HEK293T (cell line): ENCODE measurements at regions not wholly inside any gene's neighbourhood (a gene's known extent, or its start where the extent isn't known, plus 50 kb on each side); places are given as distances from the start of the nearest gene placed in this dataset.
"Not testable (repeated sequence)": the region's sequence is repeated elsewhere in the genome, so short reads cannot be mapped to it uniquely, and the experiment has no call there.

Experiments
- CTCF ChIA-PET: fragments of 350-600 bp; formaldehyde crosslinking; extraction: SDS; loops from one replicate; lab custom pipeline; 2021; ENCODE audit warnings: antibody characterized with exemption, inconsistent platforms; lab: Yijun Ruan, JAX
- POLR2A ChIA-PET: fragments of 350-600 bp; formaldehyde crosslinking; extraction: SDS; loops from one replicate; lab custom pipeline; 2020; ENCODE audit warnings: antibody characterized with exemption, inconsistent platforms; lab: Yijun Ruan, JAX
- DNase-seq: peaks from one replicate; pipeline ENCODE4 v3.0.0; 2012; ENCODE audit warnings: mixed read lengths; ENCODE audit errors: extremely low spot score
- ARNT ChIP-seq: fragments of 450-650 bp; IDR thresholded peaks from 2 replicates; pipeline ENCODE4 v1.6.1; 2017; ENCODE audit warnings: mild to moderate bottlenecking
- BHLHE40 ChIP-seq: fragments of 450-650 bp; IDR thresholded peaks from 2 replicates; pipeline ENCODE4 v1.6.1; 2016; ENCODE audit warnings: mild to moderate bottlenecking, moderate library complexity, borderline replicate concordance
- CTBP1 ChIP-seq: fragments of 450-650 bp; IDR thresholded peaks from 2 replicates; pipeline ENCODE4 v1.6.1; 2016; ENCODE audit warnings: borderline replicate concordance
- ELF4 ChIP-seq: fragments of 450-650 bp; IDR thresholded peaks from 2 replicates; pipeline ENCODE4 v1.6.1; 2017; ENCODE audit warnings: antibody characterized with exemption
- FOXA1 ChIP-seq: fragments of 450-650 bp; IDR thresholded peaks from 2 replicates; pipeline ENCODE4 v1.6.1; 2016; ENCODE audit warnings: mild to moderate bottlenecking
- FOXK2 ChIP-seq: fragments of 450-650 bp; IDR thresholded peaks from 2 replicates; pipeline ENCODE4 v1.6.1; 2016; ENCODE audit warnings: mild to moderate bottlenecking
- FOXM1 ChIP-seq: fragments of 450-650 bp; IDR thresholded peaks from 2 replicates; pipeline ENCODE4 v1.6.1; 2017; ENCODE audit warnings: mild to moderate bottlenecking, borderline replicate concordance
- HDGF ChIP-seq: fragments of 450-650 bp; IDR thresholded peaks from 2 replicates; pipeline ENCODE4 v1.6.1; 2017; ENCODE audit warnings: antibody characterized with exemption, borderline replicate concordance
- L3MBTL2 ChIP-seq: fragments of 450-650 bp; conservative IDR thresholded peaks from 2 replicates; pipeline ENCODE4 v1.6.1; 2016; ENCODE audit warnings: mild to moderate bottlenecking
- LEF1 ChIP-seq: fragments of 450-650 bp; IDR thresholded peaks from 2 replicates; pipeline ENCODE4 v1.6.1; 2017; ENCODE audit warnings: mild to moderate bottlenecking, borderline replicate concordance
- NFRKB ChIP-seq: fragments of 450-650 bp; IDR thresholded peaks from 2 replicates; pipeline ENCODE4 v1.6.1; 2016; ENCODE audit warnings: mild to moderate bottlenecking, moderate library complexity
- PKNOX1 ChIP-seq: fragments of 450-650 bp; IDR thresholded peaks from 2 replicates; pipeline ENCODE4 v1.6.1; 2016
- SP1 ChIP-seq: fragments of 450-650 bp; IDR thresholded peaks from 2 replicates; pipeline ENCODE4 v1.6.1; 2017
- SUZ12 ChIP-seq: fragments of 450-650 bp; IDR thresholded peaks from 2 replicates; pipeline ENCODE4 v1.6.1; 2016; ENCODE audit warnings: mild to moderate bottlenecking
- TARDBP ChIP-seq: fragments of 450-650 bp; IDR thresholded peaks from 2 replicates; pipeline ENCODE4 v1.6.1; 2016
- ZNF384 ChIP-seq: fragments of 450-650 bp; IDR thresholded peaks from 2 replicates; pipeline ENCODE4 v1.6.1; 2016

GRCh38 chr5:174560861-174561260 is 163.5 kb upstream of the MSX2 start:
- TF ChIP-seq L3MBTL2: no peak
- TF ChIP-seq PKNOX1: no peak
- no peak for TF ChIP-seq FOXK2
- no peak for TF ChIP-seq CTBP1
- TF ChIP-seq SUZ12: no peak
- no peak for TF ChIP-seq ZNF384
- no peak for TF ChIP-seq ELF4
- no peak for TF ChIP-seq HDGF
- TF ChIP-seq SP1: no peak
- no peak for TF ChIP-seq LEF1
- no peak for TF ChIP-seq NFRKB
- TF ChIP-seq ARNT: no peak
- TF ChIP-seq TARDBP: no peak
- ChIA-PET CTCF (no interaction called here), POLR2A (no interaction called here)
- DNase-seq: no peak

GRCh38 chr5:174563040-174563439 is 161.3 kb upstream of the MSX2 start:
- 0 out of 2 replicates have a peak, but pooled peaks have one; percentile 18 for TF ChIP-seq ZNF384
- CTCF ChIA-PET: interaction anchor here (1.3 kb wide), 1 partner anchor 19 kb away, joined by 3 read pairs; no protein-coding TSS in a partner anchor
- POLR2A ChIA-PET, DNase-seq: not testable (repeated sequence)

- ChIA-PET CTCF (interaction anchor here (1.3 kb wide), 1 partner anchor 18 kb away, joined by 3 read pairs; no protein-coding TSS in a partner anchor), POLR2A (no interaction called here)
- TF ChIP-seq SUZ12 (no peak), HDGF (no peak), TARDBP (no peak), BHLHE40 (no peak), SP1 (no peak)
- DNase-seq: peak; percentile 34
Measured at GRCh38 chr5:174563899-174564298, 160.5 kb upstream of the MSX2 start.

- TF ChIP-seq L3MBTL2 (no peak), FOXM1 (no peak), CTBP1 (no peak), LEF1 (no peak), ZNF384 (no peak), FOXA1 (no peak), ARNT (no peak), BHLHE40 (no peak), FOXK2 (no peak), TARDBP (no peak), PKNOX1 (no peak), SP1 (no peak), HDGF (no peak)
- ChIA-PET POLR2A (no interaction called here), CTCF (interaction anchor here (1.0 kb wide), 1 partner anchor 148 kb away, joined by 3 read pairs; no protein-coding TSS in a partner anchor)
- DNase-seq: no peak
Measured at GRCh38 chr5:174567506-174568141, 156.8 kb upstream of the MSX2 start.

GRCh38 chr5:174570662-174571061 is 153.7 kb upstream of the MSX2 start:
- ChIA-PET CTCF (interaction anchor here (0.6 to 3.7 kb wide), 2 partner anchors 12 to 156 kb away, joined by 3 to 20 read pairs; no protein-coding TSS in a partner anchor), POLR2A (no interaction called here)
- no peak for DNase-seq
- no peak for TF ChIP-seq L3MBTL2
- TF ChIP-seq FOXK2: no peak
- no peak for TF ChIP-seq HDGF
- no peak for TF ChIP-seq LEF1
- no peak for TF ChIP-seq SUZ12
- no peak for TF ChIP-seq FOXA1
- no peak for TF ChIP-seq BHLHE40
- no peak for TF ChIP-seq TARDBP
- TF ChIP-seq CTBP1: no peak
- no peak for TF ChIP-seq SP1
- TF ChIP-seq PKNOX1: no peak
- no peak for TF ChIP-seq ELF4
- TF ChIP-seq NFRKB: no peak
- no peak for TF ChIP-seq ZNF384
- no peak for TF ChIP-seq FOXM1
- TF ChIP-seq ARNT: no peak

- DNase-seq: peak; percentile 68
- TF ChIP-seq FOXM1 (no peak), SP1 (no peak), FOXA1 (no peak), CTBP1 (no peak), L3MBTL2 (no peak), FOXK2 (no peak), ZNF384 (no peak), BHLHE40 (no peak), TARDBP (no peak), LEF1 (no peak), SUZ12 (no peak), NFRKB (no peak), HDGF (no peak), ARNT (no peak), PKNOX1 (no peak), ELF4 (no peak)
- ChIA-PET CTCF (interaction anchor here (0.6 to 3.7 kb wide), 4 partner anchors 11 to 606 kb away, joined by 3 to 20 read pairs (median 3); no protein-coding TSS in a partner anchor), POLR2A (no interaction called here)
Measured at GRCh38 chr5:174571662-174572397, 152.6 kb upstream of the MSX2 start.
